ENCODE measurements at regions not wholly inside any gene's neighbourhood (a gene's known extent, or its start where the extent isn't known, plus 50 kb on each side); places are given as distances from the start of the nearest gene placed in this dataset.

GRCh38 chr20:12019715-12020114, 102.0 kb downstream of the BTBD3 start:
- intact Hi-C loops (cut with DNase I), result loop anchor here in 1 of 2 donors (2.0 kb wide), 1 partner anchor 69 kb away; no protein-coding TSS in a partner anchor
- no peak for DNase-seq (ENCODE audit: low spot score)

- intact Hi-C loops (cut with DNase I), result loop anchor here in 1 of 2 donors (2.0 kb wide), 1 partner anchor 70 kb away; no protein-coding TSS in a partner anchor
- no peak for DNase-seq (ENCODE audit: low spot score)
Measured at GRCh38 chr20:12020846-12021245, 103.2 kb downstream of the BTBD3 start.

- intact Hi-C loops (cut with DNase I), result no loop called here
- DNase-seq (ENCODE audit: low spot score), result no peak
Measured at GRCh38 chr20:12022126-12022525, 104.4 kb downstream of the BTBD3 start.

- intact Hi-C loops (cut with DNase I), result no loop called here
- no peak for DNase-seq (ENCODE audit: low spot score)
Measured at GRCh38 chr20:12023194-12023795, 105.6 kb downstream of the BTBD3 start.

- intact Hi-C loops (cut with DNase I), result no loop called here
- DNase-seq (ENCODE audit: low spot score), result no peak
Measured at GRCh38 chr20:12028771-12029170, 111.1 kb downstream of the BTBD3 start.

GRCh38 chr20:12030470-12030869, 112.8 kb downstream of the BTBD3 start:
- no peak for DNase-seq (ENCODE audit: low spot score)
- intact Hi-C loops (cut with DNase I), result no loop called here

GRCh38 chr20:12036142-12036541, 118.4 kb downstream of the BTBD3 start:
- intact Hi-C loops (cut with DNase I), result no loop called here
- no peak for DNase-seq (ENCODE audit: low spot score)

- intact Hi-C loops (cut with DNase I), result no loop called here
Measured at GRCh38 chr20:12037521-12037920, 119.8 kb downstream of the BTBD3 start.

GRCh38 chr20:12040261-12040660, 122.6 kb downstream of the BTBD3 start:
- intact Hi-C loops (cut with DNase I), result no loop called here
- DNase-seq (ENCODE audit: low spot score), result no peak

More at GRCh38 chr20:12037521-12037920, 119.8 kb downstream of the BTBD3 start:
- no peak for DNase-seq (ENCODE audit: low spot score)

- no peak for DNase-seq (ENCODE audit: low spot score)
- intact Hi-C loops (cut with DNase I), result no loop called here
Measured at GRCh38 chr20:12044969-12045368, 127.3 kb downstream of the BTBD3 start.

- DNase-seq (ENCODE audit: low spot score), result no peak
- intact Hi-C loops (cut with DNase I), result no loop called here
Measured at GRCh38 chr20:12047838-12048432, 130.2 kb downstream of the BTBD3 start.

- no peak for DNase-seq (ENCODE audit: low spot score)
- intact Hi-C loops (cut with DNase I), result no loop called here
Measured at GRCh38 chr20:12049125-12049524, 131.4 kb downstream of the BTBD3 start.

- DNase-seq (ENCODE audit: low spot score), result no peak
- intact Hi-C loops (cut with DNase I), result no loop called here
Measured at GRCh38 chr20:12051206-12052163, 133.8 kb downstream of the BTBD3 start.

- no peak for DNase-seq (ENCODE audit: low spot score)
- intact Hi-C loops (cut with DNase I), result no loop called here
Measured at GRCh38 chr20:12053353-12053752, 135.7 kb downstream of the BTBD3 start.

- intact Hi-C loops (cut with DNase I), result no loop called here
- no peak for DNase-seq (ENCODE audit: low spot score)
Measured at GRCh38 chr20:12054556-12054955, 136.9 kb downstream of the BTBD3 start.

GRCh38 chr20:12055161-12055560, 137.5 kb downstream of the BTBD3 start:
- intact Hi-C loops (cut with DNase I), result no loop called here
- no peak for DNase-seq (ENCODE audit: low spot score)

GRCh38 chr20:12056839-12057238, 139.1 kb downstream of the BTBD3 start:
- DNase-seq (ENCODE audit: low spot score), result no peak
- intact Hi-C loops (cut with DNase I), result no loop called here

GRCh38 chr20:12057778-12058177, 140.1 kb downstream of the BTBD3 start:
- intact Hi-C loops (cut with DNase I), result no loop called here
- no peak for DNase-seq (ENCODE audit: low spot score)

- no peak for DNase-seq (ENCODE audit: low spot score)
- intact Hi-C loops (cut with DNase I), result no loop called here
Measured at GRCh38 chr20:12058216-12058615, 140.5 kb downstream of the BTBD3 start.

GRCh38 chr20:12061466-12061865, 143.8 kb downstream of the BTBD3 start:
- intact Hi-C loops (cut with DNase I), result no loop called here
- DNase-seq (ENCODE audit: low spot score), result no peak

All from posterior vena cava (tissue), 2 donors.